ENCODE measurements at regions not wholly inside any gene's neighbourhood (a gene's known extent, or its start where the extent isn't known, plus 50 kb on each side); places are given as distances from the start of the nearest gene placed in this dataset.

DNA sequence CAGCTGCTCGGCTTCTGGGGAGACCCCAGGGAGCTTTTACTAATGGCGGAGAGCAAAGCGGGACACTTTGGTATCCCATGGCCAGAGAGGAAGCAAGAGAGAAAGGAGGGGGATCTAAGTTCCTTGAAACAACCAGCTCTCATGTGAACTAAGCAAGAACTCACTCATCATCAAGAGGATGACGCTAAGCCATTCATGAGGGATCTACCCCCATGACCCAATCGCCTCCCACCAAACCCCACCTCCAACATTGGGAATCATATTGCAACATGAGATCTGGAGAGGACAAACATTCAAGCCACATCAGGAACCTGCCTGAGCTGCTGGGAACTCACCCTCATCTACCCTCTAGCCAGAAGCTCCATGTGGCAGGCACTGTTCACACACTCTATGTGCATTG, 372.1 kb upstream of the RUNX1 start:
- ATAC-seq: no peak
- no peaks in the 10 kb centered on the region for H3K36me3 ChIP-seq
- 88 to 90% methylated on average over 5 of the region's 5 CpGs for WGBS, 2 donors
- no peak overlapping the region for H3K27ac ChIP-seq
- no peak for DNase-seq
- no peaks in the 10 kb centered on the region for H3K27me3 ChIP-seq
- H3K4me1 ChIP-seq: no peaks in the 10 kb centered on the region
- no peak for FAIRE-seq
- H3K9me3 ChIP-seq: no peaks in the 10 kb centered on the region
- no peak overlapping the region for H3K4me3 ChIP-seq
- TF ChIP-seq, protein P1, sequence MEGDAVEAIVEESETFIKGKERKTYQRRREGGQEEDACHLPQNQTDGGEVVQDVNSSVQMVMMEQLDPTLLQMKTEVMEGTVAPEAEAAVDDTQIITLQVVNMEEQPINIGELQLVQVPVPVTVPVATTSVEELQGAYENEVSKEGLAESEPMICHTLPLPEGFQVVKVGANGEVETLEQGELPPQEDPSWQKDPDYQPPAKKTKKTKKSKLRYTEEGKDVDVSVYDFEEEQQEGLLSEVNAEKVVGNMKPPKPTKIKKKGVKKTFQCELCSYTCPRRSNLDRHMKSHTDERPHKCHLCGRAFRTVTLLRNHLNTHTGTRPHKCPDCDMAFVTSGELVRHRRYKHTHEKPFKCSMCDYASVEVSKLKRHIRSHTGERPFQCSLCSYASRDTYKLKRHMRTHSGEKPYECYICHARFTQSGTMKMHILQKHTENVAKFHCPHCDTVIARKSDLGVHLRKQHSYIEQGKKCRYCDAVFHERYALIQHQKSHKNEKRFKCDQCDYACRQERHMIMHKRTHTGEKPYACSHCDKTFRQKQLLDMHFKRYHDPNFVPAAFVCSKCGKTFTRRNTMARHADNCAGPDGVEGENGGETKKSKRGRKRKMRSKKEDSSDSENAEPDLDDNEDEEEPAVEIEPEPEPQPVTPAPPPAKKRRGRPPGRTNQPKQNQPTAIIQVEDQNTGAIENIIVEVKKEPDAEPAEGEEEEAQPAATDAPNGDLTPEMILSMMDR (IDR thresholded peaks at IDR 0.05): no peak
- intact Hi-C loops (cut with DNase I): no loop called here

DNA sequence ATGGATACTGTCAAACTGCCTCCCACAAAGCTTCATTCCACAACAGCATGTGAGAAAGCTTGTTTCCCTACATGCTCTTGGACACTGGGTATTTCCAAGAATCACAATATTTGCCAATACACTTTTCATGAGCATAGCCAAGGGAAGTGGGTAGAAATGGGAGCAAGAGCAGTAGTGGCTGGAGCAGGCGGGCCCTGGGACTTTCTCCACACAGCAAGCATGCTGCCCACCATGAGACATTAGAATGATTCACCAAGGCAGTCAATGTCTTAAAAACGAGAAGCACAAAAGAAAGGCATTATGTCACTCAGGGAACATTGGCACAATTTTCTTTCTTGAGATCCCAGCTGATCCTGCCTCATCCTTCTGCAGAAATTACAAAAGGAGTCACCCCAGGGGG, 371.6 kb upstream of the RUNX1 start:
- WGBS, 2 donors: 73 to 80% methylated on average over 2 of the region's 2 CpGs
- intact Hi-C loops (cut with DNase I): no loop called here
- ATAC-seq (no peak), DNase-seq (no peak), FAIRE-seq (no peak)
- Histone ChIP-seq H3K27me3 (no peaks in the 10 kb centered on the region), H3K9me3 (no peaks in the 10 kb centered on the region), H3K4me3 (no peak overlapping the region), H3K27ac (no peak overlapping the region), H3K4me1 (no peaks in the 10 kb centered on the region), H3K36me3 (no peaks in the 10 kb centered on the region)
- TF ChIP-seq, protein P1 (IDR thresholded peaks at IDR 0.05): no peak

DNA sequence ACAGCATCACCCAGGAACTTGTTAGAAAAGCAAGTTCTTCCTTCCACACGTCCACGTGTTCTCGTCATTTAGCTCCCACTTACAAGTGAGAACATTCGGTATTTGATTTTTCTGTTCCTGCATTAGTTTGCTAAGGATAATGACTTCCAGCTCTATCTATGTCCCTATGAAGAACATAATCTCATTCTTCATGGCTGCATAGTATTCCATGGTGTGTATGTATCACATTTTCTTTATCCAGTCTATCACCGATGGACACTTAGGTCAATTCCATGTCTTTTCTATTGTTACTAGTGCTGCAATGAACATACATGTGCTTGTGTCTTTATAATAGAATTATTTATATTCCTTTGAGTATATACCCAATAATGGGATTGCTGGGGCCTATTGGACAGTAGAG, 368.7 kb upstream of the RUNX1 start:
- DNase-seq (no peak), FAIRE-seq (no peak), ATAC-seq (no peak)
- H3K27me3 ChIP-seq: no peaks in the 10 kb centered on the region
- H3K9me3 ChIP-seq: no peaks in the 10 kb centered on the region
- no peak overlapping the region for H3K4me3 ChIP-seq
- H3K36me3 ChIP-seq: no peaks in the 10 kb centered on the region
- intact Hi-C loops (cut with DNase I): no loop called here
- 93 to 97% methylated on average over 5 of the region's 5 CpGs for WGBS, 2 donors
- TF ChIP-seq, protein P1 (IDR thresholded peaks at IDR 0.05): no peak
- no peaks in the 10 kb centered on the region for H3K4me1 ChIP-seq
- H3K27ac ChIP-seq: no peak overlapping the region

DNA sequence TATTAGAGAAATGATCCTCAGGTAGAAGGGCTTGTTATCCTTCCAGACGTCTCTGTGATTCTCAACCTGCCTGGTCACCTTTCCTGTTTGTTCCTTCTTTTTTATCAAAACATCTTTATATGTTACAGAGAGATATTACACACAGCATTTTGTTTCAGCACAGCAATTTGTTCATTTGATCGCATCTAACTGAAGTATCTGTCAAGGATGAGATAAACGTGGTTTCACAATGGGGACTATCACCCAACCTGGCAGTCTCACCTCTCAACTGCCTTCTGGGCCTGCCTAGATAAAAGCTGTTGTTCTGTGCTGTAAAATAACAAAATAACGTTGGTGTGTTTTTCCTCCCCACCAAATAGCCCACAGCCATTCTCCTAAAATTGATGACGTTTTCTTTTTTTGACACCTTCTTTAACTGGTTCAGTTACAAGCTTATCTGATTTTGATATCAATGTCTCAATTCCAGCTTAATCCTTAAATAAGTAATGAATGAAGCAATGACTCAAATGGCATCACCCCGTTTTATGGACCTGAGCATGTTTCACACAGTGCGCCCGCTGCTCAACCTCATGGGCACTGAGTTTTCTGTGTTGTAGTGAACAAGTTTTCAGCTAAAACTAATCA, 367.9 kb upstream of the RUNX1 start:
- H3K4me3 ChIP-seq: no peak overlapping the region
- ATAC-seq (no peak), FAIRE-seq (no peak), DNase-seq (no peak)
- no peaks in the 10 kb centered on the region for H3K4me1 ChIP-seq
- TF ChIP-seq, protein P1 (IDR thresholded peaks at IDR 0.05): no peak
- H3K27ac ChIP-seq: no peak overlapping the region
- WGBS, 2 donors: 55 to 58% methylated on average over 8 of the region's 8 CpGs
- no peaks in the 10 kb centered on the region for H3K9me3 ChIP-seq
- no peaks in the 10 kb centered on the region for H3K27me3 ChIP-seq
- intact Hi-C loops (cut with DNase I): no loop called here
- no peaks in the 10 kb centered on the region for H3K36me3 ChIP-seq

DNA sequence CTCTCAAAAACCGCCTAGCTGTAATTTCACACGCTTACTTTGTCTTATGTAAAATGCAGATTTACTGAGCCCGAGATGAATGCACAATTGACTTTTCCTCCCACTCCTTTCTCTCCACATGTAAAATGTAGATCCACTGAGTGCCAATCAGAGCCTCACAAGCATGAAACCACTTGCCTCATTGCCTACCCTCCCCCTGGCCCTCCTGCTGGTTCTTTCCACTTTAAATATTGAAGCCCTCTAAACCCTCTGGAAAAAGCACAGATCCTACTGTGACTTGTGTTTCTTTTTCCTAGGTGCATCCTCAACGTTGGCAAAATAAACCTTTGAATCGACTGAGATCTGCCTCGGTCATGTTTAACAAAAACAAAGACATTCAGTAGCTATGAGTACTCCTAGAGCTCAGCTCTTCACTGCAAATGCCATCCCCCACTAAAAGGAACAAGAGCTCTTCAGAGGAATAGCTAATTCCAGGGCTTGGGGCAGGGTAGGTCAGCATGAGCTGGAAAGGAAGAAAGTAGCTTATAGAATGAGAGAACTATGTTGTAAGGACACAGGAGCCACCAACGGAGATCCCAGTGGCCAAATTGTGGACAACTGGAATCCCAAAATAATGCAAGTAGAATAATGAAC, 365.5 kb upstream of the RUNX1 start:
- Histone ChIP-seq H3K36me3 (no peaks in the 10 kb centered on the region), H3K27me3 (no peaks in the 10 kb centered on the region), H3K27ac (no peak overlapping the region), H3K9me3 (no peaks in the 10 kb centered on the region), H3K4me3 (no peak overlapping the region), H3K4me1 (no peaks in the 10 kb centered on the region)
- FAIRE-seq (no peak), DNase-seq (no peak), ATAC-seq (no peak)
- 68 to 75% methylated on average over 7 of the region's 7 CpGs for WGBS, 2 donors
- intact Hi-C loops (cut with DNase I): no loop called here
- TF ChIP-seq, protein P1 (IDR thresholded peaks at IDR 0.05): no peak

Data from pancreas (tissue), 10 donors.